HCT116 (cell line): ENCODE measurements at regions not wholly inside any gene's neighbourhood (a gene's known extent, or its start where the extent isn't known, plus 50 kb on each side); places are given as distances from the start of the nearest gene placed in this dataset.

Experiments used
- EGR1 ChIP-seq: IDR thresholded peaks from 2 replicates; pipeline ENCODE4 v1.6.1; 2012; ENCODE audit warnings: low read depth
- EZH2phosphoT487 ChIP-seq: fragments of 200-600 bp; IDR thresholded peaks from 2 replicates; pipeline ENCODE4 v1.6.1; 2018; ENCODE audit warnings: antibody characterized with exemption, borderline replicate concordance
- RAD21 ChIP-seq: IDR thresholded peaks from 2 replicates; pipeline ENCODE4 v1.6.1; 2012; ENCODE audit warnings: low read depth, mild to moderate bottlenecking

DNA sequence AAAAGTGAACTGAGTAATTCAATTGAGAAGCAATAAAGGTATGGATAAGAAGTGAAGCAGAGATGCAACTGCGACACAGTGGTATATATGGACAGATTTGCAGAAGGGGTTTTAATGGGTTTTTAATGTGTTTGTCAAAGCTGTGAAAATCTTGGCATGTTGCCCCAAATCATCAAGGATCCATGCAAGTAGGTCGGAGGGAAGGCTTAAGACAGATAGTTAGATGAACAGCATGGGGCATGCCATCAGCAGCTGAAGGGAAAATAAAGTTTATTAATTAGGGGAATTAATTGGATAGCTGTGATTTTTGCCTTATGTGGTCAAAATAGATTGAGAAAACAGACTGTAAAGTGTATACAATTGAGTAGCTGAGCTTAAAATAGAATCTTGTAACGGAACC is 840.1 kb downstream of the JRKL start:
- TF ChIP-seq EGR1 (no peak), EZH2phosphoT487 (no peak), RAD21 (no peak)
